ENCODE measurements at regions not wholly inside any gene's neighbourhood (a gene's known extent, or its start where the extent isn't known, plus 50 kb on each side); places are given as distances from the start of the nearest gene placed in this dataset.

DNA sequence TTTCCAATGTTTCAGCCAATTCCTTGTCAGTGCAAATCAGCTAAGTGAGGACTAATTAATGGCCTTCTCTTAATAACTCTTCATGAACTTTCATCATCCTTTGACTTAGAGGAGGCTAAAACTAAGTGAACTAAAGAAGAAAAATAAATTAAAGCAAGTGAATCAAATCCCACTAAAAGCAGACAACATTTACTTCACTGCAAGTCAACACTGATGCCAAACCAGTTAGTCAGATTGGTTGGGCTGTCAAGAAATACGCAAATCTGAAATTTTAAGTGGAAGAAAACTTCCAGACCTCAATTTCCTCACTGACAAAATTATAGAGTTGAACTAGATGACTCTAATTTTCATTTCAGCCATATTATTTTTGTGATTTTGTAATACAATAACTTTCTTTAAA lies 137.2 kb upstream of the PRLR start:
- H3K27me3 ChIP-seq = no peaks in the 10 kb centered on the region
- FAIRE-seq (no peak), DNase-seq (no peak), ATAC-seq (no peak)
- TF ChIP-seq, protein P1, sequence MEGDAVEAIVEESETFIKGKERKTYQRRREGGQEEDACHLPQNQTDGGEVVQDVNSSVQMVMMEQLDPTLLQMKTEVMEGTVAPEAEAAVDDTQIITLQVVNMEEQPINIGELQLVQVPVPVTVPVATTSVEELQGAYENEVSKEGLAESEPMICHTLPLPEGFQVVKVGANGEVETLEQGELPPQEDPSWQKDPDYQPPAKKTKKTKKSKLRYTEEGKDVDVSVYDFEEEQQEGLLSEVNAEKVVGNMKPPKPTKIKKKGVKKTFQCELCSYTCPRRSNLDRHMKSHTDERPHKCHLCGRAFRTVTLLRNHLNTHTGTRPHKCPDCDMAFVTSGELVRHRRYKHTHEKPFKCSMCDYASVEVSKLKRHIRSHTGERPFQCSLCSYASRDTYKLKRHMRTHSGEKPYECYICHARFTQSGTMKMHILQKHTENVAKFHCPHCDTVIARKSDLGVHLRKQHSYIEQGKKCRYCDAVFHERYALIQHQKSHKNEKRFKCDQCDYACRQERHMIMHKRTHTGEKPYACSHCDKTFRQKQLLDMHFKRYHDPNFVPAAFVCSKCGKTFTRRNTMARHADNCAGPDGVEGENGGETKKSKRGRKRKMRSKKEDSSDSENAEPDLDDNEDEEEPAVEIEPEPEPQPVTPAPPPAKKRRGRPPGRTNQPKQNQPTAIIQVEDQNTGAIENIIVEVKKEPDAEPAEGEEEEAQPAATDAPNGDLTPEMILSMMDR (IDR thresholded peaks at IDR 0.05) = no peak
- H3K36me3 ChIP-seq = no peaks in the 10 kb centered on the region
- no peak overlapping the region for H3K4me3 ChIP-seq
- peaks cover 0 to 14% (median 9%) of the 10 kb centered on the region in 3 donors for H3K4me1 ChIP-seq
- no peaks in the 10 kb centered on the region for H3K9me3 ChIP-seq
- 85% methylated on average over 1 of the region's 1 CpG for WGBS, 2 donors
- no peak overlapping the region for H3K27ac ChIP-seq
- intact Hi-C loops (cut with DNase I) = no loop called here

DNA sequence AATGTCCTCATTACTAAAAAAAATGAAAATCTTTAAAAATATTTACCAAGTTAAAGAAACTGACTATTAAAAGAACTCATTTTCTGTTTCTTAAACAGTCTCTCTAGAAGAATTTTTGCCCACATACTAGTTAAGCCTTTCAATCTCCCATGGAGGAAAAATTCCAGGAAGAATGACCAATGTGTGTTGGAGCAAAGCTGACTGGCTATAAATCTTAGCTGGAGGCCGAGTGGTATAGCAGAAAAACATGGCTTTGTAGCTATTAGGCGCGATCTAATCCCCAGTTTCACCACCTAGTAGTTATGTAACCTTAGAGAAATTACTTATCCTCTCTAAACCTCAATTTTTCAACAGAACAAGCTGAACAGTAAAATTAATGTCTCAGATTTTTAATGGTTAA lies 135.5 kb upstream of the PRLR start:
- TF ChIP-seq, protein P1 (IDR thresholded peaks at IDR 0.05) = no peak
- intact Hi-C loops (cut with DNase I) = no loop called here
- FAIRE-seq = no peak

DNA sequence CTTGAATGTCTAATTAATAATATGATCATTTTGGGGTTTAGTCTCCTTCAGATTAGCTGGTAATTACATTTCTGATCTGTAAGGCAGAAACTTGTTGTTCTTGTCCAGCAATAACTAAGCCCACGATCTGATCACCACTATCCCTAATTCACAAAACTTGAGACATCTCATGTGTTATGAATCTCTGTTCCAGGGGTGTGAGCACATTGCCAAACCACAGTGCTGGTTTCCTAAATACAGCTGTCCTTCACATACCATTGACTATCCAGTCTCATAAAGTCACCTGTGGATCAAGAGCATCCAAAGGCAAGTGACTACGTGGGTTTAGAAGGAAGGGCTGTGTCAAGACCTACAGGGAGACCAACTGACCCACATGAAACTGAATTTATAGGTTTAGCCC lies 134.1 kb upstream of the PRLR start:
- no peak for FAIRE-seq
- no peak for DNase-seq
- no peak for ATAC-seq
- intact Hi-C loops (cut with DNase I) = no loop called here
- Histone ChIP-seq H3K4me3 (no peak overlapping the region), H3K4me1 (no peaks in the 10 kb centered on the region), H3K27me3 (no peaks in the 10 kb centered on the region), H3K27ac (no peak overlapping the region), H3K36me3 (no peaks in the 10 kb centered on the region), H3K9me3 (no peaks in the 10 kb centered on the region)
- TF ChIP-seq, protein P1 (IDR thresholded peaks at IDR 0.05) = no peak
- WGBS, 2 donors = 74 to 82% methylated on average over 2 of the region's 2 CpGs

More for the DNA sequence above, 135.5 kb upstream of the PRLR start:
- Histone ChIP-seq H3K27me3 (no peaks in the 10 kb centered on the region), H3K27ac (no peak overlapping the region), H3K9me3 (no peaks in the 10 kb centered on the region), H3K36me3 (no peaks in the 10 kb centered on the region), H3K4me1 (peaks cover 0 to under 1% (median 0%) of the 10 kb centered on the region in 3 donors), H3K4me3 (no peak overlapping the region)
- DNase-seq (no peak), ATAC-seq (no peak)
- WGBS, 2 donors = 92 to 95% methylated on average over 3 of the region's 3 CpGs

GRCh38 chr5:35363387-35363965 lies 133.2 kb upstream of the PRLR start:
- Histone ChIP-seq H3K27ac (no peak overlapping the region), H3K36me3 (no peaks in the 10 kb centered on the region), H3K4me1 (no peaks in the 10 kb centered on the region), H3K4me3 (no peak overlapping the region), H3K27me3 (no peaks in the 10 kb centered on the region), H3K9me3 (no peaks in the 10 kb centered on the region)
- TF ChIP-seq, protein P1 (IDR thresholded peaks at IDR 0.05) = no peak
- DNase-seq (no peak), ATAC-seq (no peak), FAIRE-seq (no peak)
- 66 to 69% methylated on average over 4 of the region's 4 CpGs for WGBS, 2 donors
- intact Hi-C loops (cut with DNase I) = no loop called here

GRCh38 chr5:35362772-35363171 lies 132.5 kb upstream of the PRLR start:
- H3K27ac ChIP-seq = no peak overlapping the region
- TF ChIP-seq, protein P1 (IDR thresholded peaks at IDR 0.05) = no peak
- H3K27me3 ChIP-seq = no peaks in the 10 kb centered on the region
- DNase-seq (no peak), FAIRE-seq (no peak), ATAC-seq (no peak)
- H3K36me3 ChIP-seq = no peaks in the 10 kb centered on the region
- no peaks in the 10 kb centered on the region for H3K4me1 ChIP-seq
- WGBS, 2 donors = 49 to 70% methylated on average over 2 of the region's 2 CpGs
- intact Hi-C loops (cut with DNase I) = no loop called here
- H3K4me3 ChIP-seq = no peak overlapping the region
- no peaks in the 10 kb centered on the region for H3K9me3 ChIP-seq
